ENCODE measurements at regions not wholly inside any gene's neighbourhood (a gene's known extent, or its start where the extent isn't known, plus 50 kb on each side); places are given as distances from the start of the nearest gene placed in this dataset.

DNA sequence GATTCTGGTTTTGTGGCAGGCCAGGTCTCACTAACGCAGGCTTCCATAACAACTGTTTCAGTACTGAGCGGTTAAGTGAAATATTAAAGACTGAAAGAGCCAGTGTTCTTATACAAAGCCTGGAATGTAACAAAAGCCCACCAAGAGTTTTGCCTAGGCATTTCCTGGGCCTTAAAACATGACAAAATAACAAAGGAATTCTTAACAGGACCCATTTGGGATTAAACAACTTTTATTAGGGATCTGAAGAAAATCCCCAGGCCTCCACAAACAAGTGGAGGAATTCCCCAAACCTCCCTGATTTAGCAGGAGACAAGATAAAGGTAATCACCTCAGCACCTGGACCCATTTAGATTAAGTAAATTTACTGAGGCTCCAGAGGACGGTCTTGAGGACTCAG is 799.7 kb upstream of the SPRY2 start:
- H3K4me2 ChIP-seq: peak overlapping the region; percentile 35
- peak overlapping the region; percentile 6; the same call in 1 of the 3 replicates for H3K4me3 Mint-ChIP-seq
- peaks cover 62% of the 10 kb centered on the region for H3K4me1 Mint-ChIP-seq
- peaks cover 10% of the 10 kb centered on the region for H3K27me3 Mint-ChIP-seq (ENCODE audit: insufficient read depth, low read depth, poor library complexity)
- no peaks in the 10 kb centered on the region for H3K36me3 ChIP-seq (ENCODE audit: insufficient read depth)
- ATAC-seq (peak; percentile 74), DNase-seq (ENCODE audit: low spot score) (peak; percentile 73)
- H3K9me2 ChIP-seq (ENCODE audit: insufficient read depth): no peaks in the 10 kb centered on the region
- H3K9me3 Mint-ChIP-seq: no peaks in the 10 kb centered on the region
- H3K4me1 ChIP-seq (ENCODE audit: insufficient read depth): peaks cover 46% of the 10 kb centered on the region
- no peaks in the 10 kb centered on the region for H3F3A ChIP-seq (replicated peaks; ENCODE audit: low read depth)
- no peaks in the 10 kb centered on the region for H4K20me1 ChIP-seq (replicated peaks; ENCODE audit: insufficient read depth)
- H3K79me2 ChIP-seq (replicated peaks; ENCODE audit: insufficient read depth): no peaks in the 10 kb centered on the region
- no peaks in the 10 kb centered on the region for H3K27me3 ChIP-seq (ENCODE audit: insufficient read depth)
- H3K36me3 Mint-ChIP-seq (ENCODE audit: low read depth): no peaks in the 10 kb centered on the region; the same call in 2 of the 3 replicates
- TF ChIP-seq ZNF114 (CRISPR knock-in tag; IDR thresholded peaks at IDR 0.05) (no peak), JUNB (IDR thresholded peaks at IDR 0.05; ENCODE audit: unreplicated experiment) (no peak), CREB1 (CRISPR knock-in tag; IDR thresholded peaks at IDR 0.05; ENCODE audit: low read depth) (peak; percentile 38), EZH2 (IDR thresholded peaks at IDR 0.05; ENCODE audit: low read depth, unreplicated experiment) (no peak), NANOG (IDR thresholded peaks at IDR 0.05; ENCODE audit: borderline replicate concordance) (peak; percentile 95)
- TF ChIP-seq, protein P1, sequence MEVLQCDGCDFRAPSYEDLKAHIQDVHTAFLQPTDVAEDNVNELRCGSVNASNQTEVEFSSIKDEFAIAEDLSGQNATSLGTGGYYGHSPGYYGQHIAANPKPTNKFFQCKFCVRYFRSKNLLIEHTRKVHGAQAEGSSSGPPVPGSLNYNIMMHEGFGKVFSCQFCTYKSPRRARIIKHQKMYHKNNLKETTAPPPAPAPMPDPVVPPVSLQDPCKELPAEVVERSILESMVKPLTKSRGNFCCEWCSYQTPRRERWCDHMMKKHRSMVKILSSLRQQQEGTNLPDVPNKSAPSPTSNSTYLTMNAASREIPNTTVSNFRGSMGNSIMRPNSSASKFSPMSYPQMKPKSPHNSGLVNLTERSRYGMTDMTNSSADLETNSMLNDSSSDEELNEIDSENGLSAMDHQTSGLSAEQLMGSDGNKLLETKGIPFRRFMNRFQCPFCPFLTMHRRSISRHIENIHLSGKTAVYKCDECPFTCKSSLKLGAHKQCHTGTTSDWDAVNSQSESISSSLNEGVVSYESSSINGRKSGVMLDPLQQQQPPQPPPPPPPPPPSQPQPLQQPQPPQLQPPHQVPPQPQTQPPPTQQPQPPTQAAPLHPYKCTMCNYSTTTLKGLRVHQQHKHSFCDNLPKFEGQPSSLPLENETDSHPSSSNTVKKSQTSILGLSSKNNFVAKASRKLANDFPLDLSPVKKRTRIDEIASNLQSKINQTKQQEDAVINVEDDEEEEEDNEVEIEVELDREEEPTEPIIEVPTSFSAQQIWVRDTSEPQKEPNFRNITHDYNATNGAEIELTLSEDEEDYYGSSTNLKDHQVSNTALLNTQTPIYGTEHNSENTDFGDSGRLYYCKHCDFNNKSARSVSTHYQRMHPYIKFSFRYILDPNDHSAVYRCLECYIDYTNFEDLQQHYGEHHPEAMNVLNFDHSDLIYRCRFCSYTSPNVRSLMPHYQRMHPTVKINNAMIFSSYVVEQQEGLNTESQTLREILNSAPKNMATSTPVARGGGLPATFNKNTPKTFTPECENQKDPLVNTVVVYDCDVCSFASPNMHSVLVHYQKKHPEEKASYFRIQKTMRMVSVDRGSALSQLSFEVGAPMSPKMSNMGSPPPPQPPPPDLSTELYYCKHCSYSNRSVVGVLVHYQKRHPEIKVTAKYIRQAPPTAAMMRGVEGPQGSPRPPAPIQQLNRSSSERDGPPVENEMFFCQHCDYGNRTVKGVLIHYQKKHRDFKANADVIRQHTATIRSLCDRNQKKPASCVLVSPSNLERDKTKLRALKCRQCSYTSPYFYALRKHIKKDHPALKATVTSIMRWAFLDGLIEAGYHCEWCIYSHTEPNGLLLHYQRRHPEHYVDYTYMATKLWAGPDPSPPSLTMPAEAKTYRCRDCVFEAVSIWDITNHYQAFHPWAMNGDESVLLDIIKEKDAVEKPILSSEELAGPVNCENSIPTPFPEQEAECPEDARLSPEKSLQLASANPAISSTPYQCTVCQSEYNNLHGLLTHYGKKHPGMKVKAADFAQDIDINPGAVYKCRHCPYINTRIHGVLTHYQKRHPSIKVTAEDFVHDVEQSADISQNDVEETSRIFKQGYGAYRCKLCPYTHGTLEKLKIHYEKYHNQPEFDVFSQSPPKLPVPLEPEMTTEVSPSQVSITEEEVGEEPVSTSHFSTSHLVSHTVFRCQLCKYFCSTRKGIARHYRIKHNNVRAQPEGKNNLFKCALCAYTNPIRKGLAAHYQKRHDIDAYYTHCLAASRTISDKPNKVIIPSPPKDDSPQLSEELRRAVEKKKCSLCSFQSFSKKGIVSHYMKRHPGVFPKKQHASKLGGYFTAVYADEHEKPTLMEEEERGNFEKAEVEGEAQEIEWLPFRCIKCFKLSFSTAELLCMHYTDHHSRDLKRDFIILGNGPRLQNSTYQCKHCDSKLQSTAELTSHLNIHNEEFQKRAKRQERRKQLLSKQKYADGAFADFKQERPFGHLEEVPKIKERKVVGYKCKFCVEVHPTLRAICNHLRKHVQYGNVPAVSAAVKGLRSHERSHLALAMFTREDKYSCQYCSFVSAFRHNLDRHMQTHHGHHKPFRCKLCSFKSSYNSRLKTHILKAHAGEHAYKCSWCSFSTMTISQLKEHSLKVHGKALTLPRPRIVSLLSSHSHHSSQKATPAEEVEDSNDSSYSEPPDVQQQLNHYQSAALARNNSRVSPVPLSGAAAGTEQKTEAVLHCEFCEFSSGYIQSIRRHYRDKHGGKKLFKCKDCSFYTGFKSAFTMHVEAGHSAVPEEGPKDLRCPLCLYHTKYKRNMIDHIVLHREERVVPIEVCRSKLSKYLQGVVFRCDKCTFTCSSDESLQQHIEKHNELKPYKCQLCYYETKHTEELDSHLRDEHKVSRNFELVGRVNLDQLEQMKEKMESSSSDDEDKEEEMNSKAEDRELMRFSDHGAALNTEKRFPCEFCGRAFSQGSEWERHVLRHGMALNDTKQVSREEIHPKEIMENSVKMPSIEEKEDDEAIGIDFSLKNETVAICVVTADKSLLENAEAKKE (CRISPR knock-in tag; IDR thresholded peaks at IDR 0.05): 0 out of 2 replicates have a peak, but pooled peaks have one; percentile 11
- TF ChIP-seq, protein P2, sequence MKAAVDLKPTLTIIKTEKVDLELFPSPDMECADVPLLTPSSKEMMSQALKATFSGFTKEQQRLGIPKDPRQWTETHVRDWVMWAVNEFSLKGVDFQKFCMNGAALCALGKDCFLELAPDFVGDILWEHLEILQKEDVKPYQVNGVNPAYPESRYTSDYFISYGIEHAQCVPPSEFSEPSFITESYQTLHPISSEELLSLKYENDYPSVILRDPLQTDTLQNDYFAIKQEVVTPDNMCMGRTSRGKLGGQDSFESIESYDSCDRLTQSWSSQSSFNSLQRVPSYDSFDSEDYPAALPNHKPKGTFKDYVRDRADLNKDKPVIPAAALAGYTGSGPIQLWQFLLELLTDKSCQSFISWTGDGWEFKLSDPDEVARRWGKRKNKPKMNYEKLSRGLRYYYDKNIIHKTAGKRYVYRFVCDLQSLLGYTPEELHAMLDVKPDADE (IDR thresholded peaks at IDR 0.05): peak; percentile 50
- H3K4me3 ChIP-seq: peak overlapping the region; percentile 6; the same call in 1 of the 2 replicates
- 0 out of 2 replicates have a peak overlapping the region, but pooled peaks have one; percentile 29 for H3K27ac Mint-ChIP-seq
- peak overlapping the region; percentile 89 for H3K27ac ChIP-seq (ENCODE audit: low read depth)
- no peak overlapping the region for H2AFZ ChIP-seq
